ENCODE measurements at regions not wholly inside any gene's neighbourhood (a gene's known extent, or its start where the extent isn't known, plus 50 kb on each side); places are given as distances from the start of the nearest gene placed in this dataset.

DNA sequence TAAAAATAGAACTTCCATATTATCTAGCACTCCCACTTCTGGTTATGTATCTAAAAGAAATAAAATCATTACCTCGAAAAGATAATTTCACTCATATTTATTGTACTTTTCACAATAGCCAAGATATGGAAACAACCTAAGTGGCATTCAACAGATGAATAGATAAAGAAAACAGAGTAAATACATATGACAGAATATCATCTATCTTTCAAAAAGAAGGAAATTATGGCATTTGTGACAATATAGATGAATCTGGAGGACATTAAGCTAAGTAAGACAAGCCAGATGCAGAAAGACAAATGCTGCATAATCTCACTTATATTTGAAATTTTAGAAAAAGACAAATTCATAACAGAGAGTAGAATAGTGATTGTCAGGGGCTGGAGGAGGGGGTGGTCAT is 590.0 kb upstream of the ANO3 start:
- TF ChIP-seq CTCF (IDR thresholded peaks at IDR 0.05): no peak
- Histone ChIP-seq H3K9me3 (no peaks in the 10 kb centered on the region), H3K27ac (no peak overlapping the region), H3K36me3 (no peaks in the 10 kb centered on the region), H3K4me3 (no peak overlapping the region), H3K27me3 (replicated peaks; ENCODE audit: insufficient read depth) (no peaks in the 10 kb centered on the region), H3K4me1 (ENCODE audit: control insufficient read depth in 1 of 2, low read depth in 2 of 2) (no peaks in the 10 kb centered on the region)
- DNase-seq (ENCODE audit: low spot score) (no peak), ATAC-seq (ENCODE audit: insufficient number of reproducible peaks, low FRiP score, low read depth) (no peak)

DNA sequence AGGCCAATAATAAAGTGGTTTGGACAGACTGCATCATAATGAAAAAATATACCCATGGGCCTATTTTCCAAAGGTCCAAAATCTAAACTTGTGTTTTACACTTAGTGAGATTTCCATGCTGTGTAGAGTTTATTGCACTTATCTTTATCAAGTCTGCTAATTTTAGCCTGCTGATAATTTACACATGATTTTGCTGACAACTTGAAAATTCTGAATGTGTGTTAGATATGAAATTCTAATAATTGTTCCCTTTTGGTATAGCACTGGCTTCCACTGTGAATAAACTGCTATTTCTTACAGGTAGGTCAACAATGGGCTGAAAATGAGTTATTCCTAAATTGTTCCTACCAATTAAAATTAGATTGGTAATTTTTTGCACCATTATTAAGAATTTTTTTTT is 589.1 kb upstream of the ANO3 start:
- Histone ChIP-seq H3K27ac (no peak overlapping the region), H3K36me3 (no peaks in the 10 kb centered on the region), H3K27me3 (replicated peaks; ENCODE audit: insufficient read depth) (no peaks in the 10 kb centered on the region), H3K9me3 (no peaks in the 10 kb centered on the region), H3K4me3 (no peak overlapping the region), H3K4me1 (ENCODE audit: control insufficient read depth in 1 of 2, low read depth in 2 of 2) (no peaks in the 10 kb centered on the region)
- TF ChIP-seq CTCF (IDR thresholded peaks at IDR 0.05): no peak
- DNase-seq (ENCODE audit: low spot score): no peak
- no peak for ATAC-seq (ENCODE audit: insufficient number of reproducible peaks, low FRiP score, low read depth)

DNA sequence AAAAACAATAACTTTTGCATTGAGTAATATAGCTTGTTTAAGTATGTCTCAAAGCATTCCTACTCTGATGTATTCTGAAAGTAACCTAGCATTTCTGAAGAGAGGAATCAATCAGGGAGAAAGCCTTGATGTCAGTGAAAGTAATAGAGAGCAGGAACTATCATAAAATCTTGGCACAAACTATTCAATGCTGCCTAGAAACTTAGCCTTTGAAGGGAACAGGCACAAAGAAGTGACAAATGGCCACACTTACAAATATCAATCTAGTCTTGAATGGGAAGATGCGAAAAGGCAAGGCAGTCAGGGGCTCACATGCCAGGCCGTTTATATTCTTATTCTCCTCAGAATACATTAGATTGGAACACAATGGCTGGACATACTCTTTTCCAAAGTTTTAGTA is 576.5 kb upstream of the ANO3 start:
- DNase-seq (ENCODE audit: low spot score) (no peak), ATAC-seq (ENCODE audit: insufficient number of reproducible peaks, low FRiP score, low read depth) (no peak)
- TF ChIP-seq CTCF (IDR thresholded peaks at IDR 0.05): no peak
- no peaks in the 10 kb centered on the region for H3K4me1 ChIP-seq (ENCODE audit: control insufficient read depth in 1 of 2, low read depth in 2 of 2)
- no peak overlapping the region for H3K4me3 ChIP-seq
- no peaks in the 10 kb centered on the region for H3K9me3 ChIP-seq
- no peaks in the 10 kb centered on the region for H3K36me3 ChIP-seq
- no peaks in the 10 kb centered on the region for H3K27me3 ChIP-seq (replicated peaks; ENCODE audit: insufficient read depth)
- H3K27ac ChIP-seq: no peak overlapping the region

GRCh38 chr11:25755918-25756584 is 575.9 kb upstream of the ANO3 start:
- H3K27ac ChIP-seq: no peak overlapping the region
- DNase-seq (ENCODE audit: low spot score) (no peak), ATAC-seq (ENCODE audit: insufficient number of reproducible peaks, low FRiP score, low read depth) (no peak)
- H3K4me1 ChIP-seq (ENCODE audit: control insufficient read depth in 1 of 2, low read depth in 2 of 2): no peaks in the 10 kb centered on the region
- no peaks in the 10 kb centered on the region for H3K9me3 ChIP-seq
- H3K36me3 ChIP-seq: no peaks in the 10 kb centered on the region
- H3K27me3 ChIP-seq (replicated peaks; ENCODE audit: insufficient read depth): no peaks in the 10 kb centered on the region
- TF ChIP-seq CTCF (IDR thresholded peaks at IDR 0.05): no peak
- no peak overlapping the region for H3K4me3 ChIP-seq

GRCh38 chr11:25758145-25758661 is 573.7 kb upstream of the ANO3 start:
- ATAC-seq (ENCODE audit: insufficient number of reproducible peaks, low FRiP score, low read depth) (no peak), DNase-seq (ENCODE audit: low spot score) (no peak)
- no peaks in the 10 kb centered on the region for H3K27me3 ChIP-seq (replicated peaks; ENCODE audit: insufficient read depth)
- no peaks in the 10 kb centered on the region for H3K9me3 ChIP-seq
- no peaks in the 10 kb centered on the region for H3K36me3 ChIP-seq
- no peak for TF ChIP-seq CTCF (IDR thresholded peaks at IDR 0.05)
- H3K27ac ChIP-seq: no peak overlapping the region
- no peaks in the 10 kb centered on the region for H3K4me1 ChIP-seq (ENCODE audit: control insufficient read depth in 1 of 2, low read depth in 2 of 2)
- H3K4me3 ChIP-seq: no peak overlapping the region

All from thoracic aorta (tissue), 2 donors.